Neural crest cell (in vitro differentiated cells): ENCODE measurements at regions not wholly inside any gene's neighbourhood (a gene's known extent, or its start where the extent isn't known, plus 50 kb on each side); places are given as distances from the start of the nearest gene placed in this dataset.
A peak's percentile ranks its signal among the peaks of the same experiment; 100 is the strongest.

ENCODE experiments used
- DNase-seq: peaks from one replicate; pipeline ENCODE4 v3.0.0; 2021; ENCODE audit warnings: low read depth, mixed read lengths, low spot score
- H3K27ac Mint-ChIP-seq: one replicate; pipeline ENCODE4 v1.8.0; 2021; ENCODE audit warnings: mild to moderate bottlenecking, mixed read lengths; ENCODE audit not compliant: unreplicated experiment
- H3K27me3 Mint-ChIP-seq: 2 replicates; pipeline ENCODE4 v1.8.0; 2021; ENCODE audit warnings: low read depth, mild to moderate bottlenecking, mixed read lengths
- H3K36me3 Mint-ChIP-seq: 2 replicates; pipeline ENCODE4 v1.8.0; 2021; ENCODE audit warnings: low read depth, mild to moderate bottlenecking, mixed read lengths
- H3K4me1 Mint-ChIP-seq: 2 replicates; pipeline ENCODE4 v1.8.0; 2021; ENCODE audit warnings: mixed read lengths
- H3K4me3 Mint-ChIP-seq: one replicate; pipeline ENCODE4 v1.8.0; 2021; ENCODE audit warnings: mild to moderate bottlenecking, mixed read lengths
- H3K9me3 Mint-ChIP-seq: 2 replicates; pipeline ENCODE4 v1.8.0; 2021; ENCODE audit warnings: mixed read lengths
- CTCF ChIP-seq: fragments of 200-600 bp; sonication (generic); conservative IDR thresholded peaks from 2 replicates; pipeline ENCODE4 v1.5.0; 2021; ENCODE audit warnings: antibody characterized with exemption, mild to moderate bottlenecking

- peaks cover 10% of the 10 kb centered on the region for H3K36me3 Mint-ChIP-seq
- H3K27me3 Mint-ChIP-seq: no peaks in the 10 kb centered on the region
- peaks cover 18% of the 10 kb centered on the region for H3K9me3 Mint-ChIP-seq
- H3K4me3 Mint-ChIP-seq: no peak overlapping the region
- DNase-seq: no peak
- no peak overlapping the region for H3K27ac Mint-ChIP-seq
- peaks cover 9% of the 10 kb centered on the region for H3K4me1 Mint-ChIP-seq
- no peak for TF ChIP-seq CTCF
These were observed 267.2 kb upstream of the TCF21 start for GRCh38 chr6:133621751-133622150.

GRCh38 chr6:133623065-133623464 lies 265.8 kb upstream of the TCF21 start:
- Mint-ChIP-seq H3K4me1 (peaks cover 9% of the 10 kb centered on the region), H3K27ac (no peak overlapping the region), H3K36me3 (peaks cover 10% of the 10 kb centered on the region), H3K9me3 (peaks cover 11% of the 10 kb centered on the region), H3K27me3 (no peaks in the 10 kb centered on the region), H3K4me3 (no peak overlapping the region)
- DNase-seq: no peak
- no peak for TF ChIP-seq CTCF

- H3K9me3 Mint-ChIP-seq: peaks cover 7% of the 10 kb centered on the region
- H3K4me3 Mint-ChIP-seq: no peak overlapping the region
- DNase-seq: no peak
- peaks cover 5% of the 10 kb centered on the region for H3K36me3 Mint-ChIP-seq
- peaks cover 9% of the 10 kb centered on the region for H3K4me1 Mint-ChIP-seq
- no peaks in the 10 kb centered on the region for H3K27me3 Mint-ChIP-seq
- no peak for TF ChIP-seq CTCF
- H3K27ac Mint-ChIP-seq: peak overlapping the region; percentile 62
These were observed 265.3 kb upstream of the TCF21 start for GRCh38 chr6:133623621-133624020.

GRCh38 chr6:133626096-133626666 lies 262.7 kb upstream of the TCF21 start:
- Mint-ChIP-seq H3K4me1 (peaks cover 9% of the 10 kb centered on the region), H3K27me3 (no peaks in the 10 kb centered on the region), H3K4me3 (no peak overlapping the region), H3K9me3 (no peaks in the 10 kb centered on the region), H3K36me3 (no peaks in the 10 kb centered on the region), H3K27ac (no peak overlapping the region)
- TF ChIP-seq CTCF: no peak
- DNase-seq: no peak

GRCh38 chr6:133629970-133630369 lies 258.9 kb upstream of the TCF21 start:
- Mint-ChIP-seq H3K36me3 (no peaks in the 10 kb centered on the region), H3K27ac (no peak overlapping the region), H3K9me3 (no peaks in the 10 kb centered on the region), H3K27me3 (no peaks in the 10 kb centered on the region), H3K4me3 (no peak overlapping the region), H3K4me1 (no peaks in the 10 kb centered on the region)
- no peak for DNase-seq
- no peak for TF ChIP-seq CTCF

- TF ChIP-seq CTCF: no peak
- H3K4me3 Mint-ChIP-seq: no peak overlapping the region
- H3K27me3 Mint-ChIP-seq: no peaks in the 10 kb centered on the region
- H3K27ac Mint-ChIP-seq: no peak overlapping the region
- no peak for DNase-seq
- no peaks in the 10 kb centered on the region for H3K9me3 Mint-ChIP-seq
- no peaks in the 10 kb centered on the region for H3K36me3 Mint-ChIP-seq
- no peaks in the 10 kb centered on the region for H3K4me1 Mint-ChIP-seq
These were observed 258.3 kb upstream of the TCF21 start for GRCh38 chr6:133630651-133631050.
